GM18519 (cell line): ENCODE measurements at regions not wholly inside any gene's neighbourhood (a gene's known extent, or its start where the extent isn't known, plus 50 kb on each side); places are given as distances from the start of the nearest gene placed in this dataset.

Source experiments
- ATAC-seq: cut with Tn5 transposase; IDR thresholded peaks from one replicate; pipeline ENCODE4 v1.9.1; 2021; ENCODE audit warnings: mild to moderate bottlenecking, moderate library complexity; ENCODE audit not compliant: unreplicated experiment, low FRiP score

DNA sequence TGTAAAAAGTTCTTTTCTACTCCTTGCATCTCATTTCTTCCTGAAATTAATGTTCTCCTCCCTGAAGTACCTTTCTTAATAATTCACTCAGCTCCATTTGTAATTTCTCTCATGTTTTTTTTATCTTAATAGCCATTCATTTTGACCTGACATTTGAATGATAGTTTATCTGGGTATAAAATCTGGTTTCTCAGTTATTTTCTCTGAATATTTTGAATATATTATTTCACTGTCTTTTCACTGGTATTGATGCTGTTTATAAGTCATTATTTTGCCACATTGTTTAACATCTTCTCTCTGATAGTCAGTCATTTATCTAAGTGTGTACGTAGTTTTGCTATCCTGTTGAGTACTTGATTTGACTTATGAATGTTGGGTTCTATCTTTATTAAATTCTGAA lies 68.8 kb upstream of the ARHGAP18 start:
- no peak for ATAC-seq

DNA sequence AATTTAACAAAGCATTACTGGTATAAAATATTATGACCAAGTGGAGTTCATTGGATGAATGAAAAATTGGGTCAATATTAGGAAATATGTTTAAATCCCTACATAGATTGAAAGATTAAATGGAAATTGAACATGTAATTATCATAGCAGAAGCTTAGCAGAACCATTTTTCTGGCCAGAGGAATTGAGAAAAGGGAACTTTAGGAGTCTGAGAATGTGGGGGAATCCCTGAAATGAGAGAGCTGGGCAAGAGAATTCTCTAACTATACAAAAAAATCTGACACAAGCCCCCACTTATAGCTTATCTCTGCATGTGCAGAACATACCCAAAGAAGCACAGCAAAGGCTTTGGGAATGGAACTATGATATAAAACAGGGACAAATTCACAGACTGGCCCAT lies 67.4 kb upstream of the ARHGAP18 start:
- ATAC-seq: no peak

DNA sequence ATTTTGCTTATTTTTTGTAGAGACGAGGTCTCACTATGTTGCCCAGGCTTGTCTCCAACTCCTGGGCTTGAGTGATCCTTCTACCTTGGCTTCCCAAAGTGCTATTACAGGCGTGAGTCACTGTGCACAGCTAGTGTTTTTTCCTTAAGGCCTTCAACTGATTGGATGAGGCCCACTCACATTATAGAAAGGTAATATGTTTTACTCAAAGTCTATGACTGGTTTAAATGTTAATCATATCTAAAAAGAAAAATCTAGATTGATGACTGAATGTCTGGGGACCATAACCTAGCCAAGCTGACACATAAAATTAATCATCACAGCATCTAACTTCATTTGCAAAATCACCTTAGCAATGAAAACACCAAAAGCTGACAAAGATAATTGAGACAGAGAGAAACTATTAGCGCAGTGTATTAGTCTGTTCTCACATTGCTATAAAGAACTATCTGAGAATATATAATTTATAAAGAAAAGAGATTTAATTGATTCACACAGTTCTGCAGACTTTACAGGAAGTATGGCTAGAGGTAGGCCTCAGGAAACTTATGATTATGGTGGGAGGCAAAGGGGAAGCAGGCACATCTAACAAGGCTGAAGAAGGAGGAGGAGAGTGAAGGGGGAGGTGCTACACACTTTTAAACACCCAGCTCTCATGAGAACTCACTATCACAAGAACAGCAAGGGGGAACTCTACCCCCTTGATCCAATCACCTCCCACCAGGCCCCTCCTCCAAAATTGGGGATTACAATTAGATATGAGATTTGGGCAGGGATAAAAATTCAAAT lies 66.8 kb upstream of the ARHGAP18 start:
- no peak for ATAC-seq

DNA sequence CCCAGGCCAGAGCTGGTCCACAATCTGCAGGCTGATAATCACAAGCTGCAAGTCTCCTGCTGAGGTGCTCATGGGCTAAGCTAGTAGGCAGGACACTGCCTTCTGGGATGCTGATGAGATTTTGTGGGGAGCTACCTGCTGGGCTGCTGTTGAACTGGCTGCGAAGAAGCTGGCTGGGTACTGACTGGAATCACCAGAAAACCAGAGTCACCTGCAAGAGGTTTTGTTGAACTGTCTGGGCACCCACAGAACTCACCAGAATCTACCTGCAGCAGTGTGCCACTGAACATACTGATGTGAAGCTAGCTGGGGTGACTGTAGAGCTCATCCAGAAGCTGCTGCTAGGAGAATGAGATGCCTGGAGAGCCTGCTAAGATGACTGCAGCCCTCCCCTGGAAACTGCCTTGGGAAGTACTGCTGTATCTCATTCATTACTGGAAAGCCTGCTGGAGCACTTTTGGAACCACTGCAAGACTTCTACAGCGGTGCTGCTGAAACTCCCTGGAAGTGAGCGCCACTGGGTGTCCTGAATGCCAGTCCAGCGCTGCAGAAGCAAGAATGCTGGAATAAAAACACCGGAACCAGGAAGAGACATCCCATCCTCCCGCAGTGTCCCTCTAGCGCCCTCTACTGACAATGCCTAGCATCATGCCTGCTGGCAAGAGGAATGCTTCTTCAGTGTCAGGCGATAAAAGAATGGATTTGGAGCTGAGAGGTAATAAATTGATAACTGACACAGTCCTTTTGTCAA lies 64.9 kb upstream of the ARHGAP18 start:
- no peak for ATAC-seq

DNA sequence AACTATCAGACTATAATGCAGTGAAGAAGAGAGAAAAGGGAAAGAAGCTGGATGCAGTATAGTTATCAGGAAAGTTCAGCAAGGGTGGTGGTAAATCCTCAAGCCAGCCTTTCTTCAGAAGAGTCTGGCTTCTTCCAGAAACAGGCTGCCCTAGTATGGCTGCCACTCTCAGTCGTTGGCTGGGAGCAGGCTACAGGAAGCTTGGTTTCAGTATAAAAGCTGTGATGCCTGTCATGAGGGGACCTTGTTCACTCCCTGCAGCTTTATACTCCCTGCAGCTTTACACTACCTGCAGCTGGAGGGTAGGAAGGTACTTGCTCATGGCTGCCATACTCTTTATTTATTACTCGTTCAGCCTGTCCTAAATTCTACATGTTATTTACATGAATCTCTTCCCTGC lies 63.3 kb upstream of the ARHGAP18 start:
- no peak for ATAC-seq

DNA sequence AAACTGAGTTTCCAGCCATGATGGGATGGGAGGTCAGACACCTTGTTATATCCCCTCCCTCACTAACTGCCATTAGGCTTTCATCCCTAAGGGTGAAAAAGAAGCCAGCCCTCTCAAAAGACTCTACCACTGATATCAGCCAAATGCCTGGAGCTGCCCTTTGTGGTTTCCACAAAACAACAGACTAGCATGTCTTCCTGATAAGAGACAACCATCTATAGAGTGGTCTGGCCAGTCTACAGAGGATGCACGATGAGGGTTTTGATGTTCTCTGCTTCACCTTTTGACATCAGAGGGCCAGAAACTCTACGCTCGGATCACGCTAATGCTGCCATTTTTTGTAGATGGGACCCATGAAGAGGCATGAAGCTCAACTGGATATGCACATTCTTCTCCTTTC lies 61.7 kb upstream of the ARHGAP18 start:
- no peak for ATAC-seq

DNA sequence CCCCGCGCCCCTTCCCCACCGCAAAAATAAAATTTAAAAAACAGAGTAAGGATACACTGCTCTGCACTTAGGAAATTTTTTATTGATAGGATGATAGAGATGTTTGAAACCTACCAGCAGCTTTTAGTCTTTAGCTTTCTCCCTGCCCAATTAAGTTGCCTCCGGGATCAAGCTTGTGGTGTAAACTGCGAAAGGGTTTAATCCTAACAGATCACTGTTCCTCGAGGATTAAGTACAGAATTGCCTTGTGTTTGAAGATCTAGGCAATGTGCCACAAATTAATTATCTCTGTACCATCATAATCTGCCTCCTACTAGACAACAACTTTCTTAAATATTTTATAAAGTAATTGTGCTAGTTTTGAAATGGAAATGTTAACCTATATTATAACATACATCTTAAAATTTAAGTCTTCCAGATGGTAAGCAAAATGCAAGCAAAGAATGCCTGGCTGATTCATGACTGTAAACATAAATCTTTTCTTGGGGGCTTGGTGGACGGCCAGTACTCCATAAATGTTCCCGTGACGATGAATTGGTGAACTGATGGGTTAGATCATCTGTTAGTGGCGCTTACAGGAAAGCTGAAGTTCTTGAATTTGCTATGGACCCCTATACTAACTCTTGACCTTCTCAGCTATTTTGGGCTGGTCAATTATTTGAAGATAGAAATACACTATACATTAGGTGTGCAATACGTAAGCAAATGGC lies 58.0 kb upstream of the ARHGAP18 start:
- ATAC-seq: no peak

DNA sequence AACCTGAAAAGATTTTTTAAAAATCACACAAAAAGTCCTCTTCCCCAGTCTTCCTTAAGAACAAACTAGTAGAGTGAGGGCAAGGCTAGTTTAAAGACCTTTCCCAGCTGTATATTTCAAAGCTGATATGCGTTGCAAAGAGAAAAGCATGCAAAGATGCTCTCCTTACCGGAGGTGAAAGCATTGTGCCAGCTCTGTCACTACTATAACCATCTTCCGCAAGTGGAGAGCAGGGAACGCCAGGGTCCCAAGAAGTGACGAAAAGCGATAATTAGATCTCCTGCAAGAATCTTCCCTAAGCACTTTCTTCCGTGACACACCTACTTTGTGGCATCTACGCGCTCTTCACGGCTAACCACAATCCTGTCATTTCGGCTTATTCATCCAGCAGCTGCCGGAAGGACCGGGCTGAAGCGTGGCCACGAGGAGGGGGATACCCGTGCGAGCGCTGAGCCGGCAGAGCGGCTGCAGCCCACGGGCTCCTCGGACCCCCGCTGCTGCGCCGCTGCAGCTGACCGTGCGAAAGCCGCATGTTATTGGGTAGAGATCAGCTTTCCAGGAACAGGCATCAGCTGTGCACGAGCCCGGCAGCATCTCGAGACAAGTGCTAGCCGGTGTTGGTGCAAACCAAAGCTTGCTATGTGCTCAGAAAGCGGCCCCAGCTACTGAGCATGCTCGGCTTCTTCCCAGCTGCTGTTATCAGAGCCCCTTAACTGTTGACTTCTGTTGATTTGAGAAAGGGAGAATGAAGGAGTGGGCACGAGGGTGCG lies 57.2 kb upstream of the ARHGAP18 start:
- ATAC-seq: peak; percentile 86

DNA sequence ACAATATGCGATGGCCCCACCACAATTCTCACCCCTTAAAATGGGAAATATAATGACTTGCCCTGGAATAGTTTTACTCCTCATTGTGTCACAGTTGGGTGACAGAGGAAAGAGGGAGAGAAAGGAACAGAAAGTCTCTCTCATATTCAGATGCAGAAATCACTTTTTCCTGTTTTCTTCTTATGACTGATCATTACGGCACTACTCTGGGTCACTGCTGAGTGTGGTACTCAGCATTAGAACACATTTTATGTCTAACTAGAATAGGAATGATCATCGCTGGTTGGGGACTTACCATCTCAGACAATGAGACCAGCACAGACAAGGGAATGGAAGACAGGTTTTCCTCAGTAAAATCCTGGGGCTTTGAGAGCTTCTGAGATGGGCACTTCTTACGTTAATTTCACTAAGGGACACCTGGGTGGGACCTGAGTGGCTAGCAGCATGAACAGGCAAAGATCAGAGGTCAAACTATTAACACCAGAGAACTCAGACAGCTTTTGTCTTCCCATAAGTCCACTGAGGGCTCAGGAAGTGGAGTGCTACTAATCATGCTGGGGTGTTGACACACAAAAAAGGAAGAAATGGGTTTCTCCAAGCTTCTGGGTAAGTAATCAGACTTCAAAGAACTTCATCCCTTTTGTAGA lies 54.9 kb upstream of the ARHGAP18 start:
- no peak for ATAC-seq

DNA sequence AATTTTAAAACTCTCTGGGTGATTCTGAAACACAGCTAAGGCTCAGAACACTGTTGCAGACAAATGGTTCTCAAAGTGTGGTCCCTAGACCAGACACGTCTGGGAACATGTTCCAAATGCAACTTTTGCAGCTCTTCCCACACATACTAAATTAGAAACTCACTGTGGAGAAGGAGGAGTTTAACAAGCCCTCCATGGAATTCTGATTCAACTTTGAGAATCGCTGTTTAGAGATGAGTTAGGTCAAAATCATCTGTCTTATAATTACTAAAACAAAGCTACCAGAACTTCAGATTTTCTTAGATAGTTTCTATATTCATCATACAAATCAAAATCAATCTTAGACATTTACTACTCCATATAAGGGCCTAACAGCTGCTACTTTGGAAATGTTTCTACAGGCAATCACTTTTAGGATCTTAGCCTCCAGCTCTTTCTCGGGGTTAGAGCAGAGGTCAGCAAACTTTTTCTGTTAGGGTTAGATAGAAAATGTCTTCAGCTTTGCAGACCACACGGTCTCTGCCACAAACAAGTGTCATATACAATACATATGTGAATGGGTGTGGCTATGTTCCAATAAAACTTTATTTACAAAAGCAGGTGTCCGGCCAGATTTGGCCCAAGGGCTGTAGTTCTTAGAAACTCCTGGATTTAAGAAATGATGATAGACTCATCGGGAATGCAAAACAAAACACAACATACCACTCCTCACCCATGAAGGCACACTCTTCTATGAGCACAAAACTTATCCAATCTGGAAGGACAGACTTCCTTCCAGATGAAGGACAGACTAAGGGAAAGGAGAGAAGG lies 50.0 kb upstream of the ARHGAP18 start:
- no peak for ATAC-seq
